ENCODE measurements at regions not wholly inside any gene's neighbourhood (a gene's known extent, or its start where the extent isn't known, plus 50 kb on each side); places are given as distances from the start of the nearest gene placed in this dataset.
"Not testable (repeated sequence)": the region's sequence is repeated elsewhere in the genome, so short reads cannot be mapped to it uniquely, and the experiment has no call there.

- DNase-seq, result no peak
These were observed 238.3 kb upstream of the C1orf87 start for GRCh38 chr1:60311838-60312237.

GRCh38 chr1:60299581-60299980 is 226.0 kb upstream of the C1orf87 start:
- no peak for DNase-seq

- no peak for DNase-seq
These were observed 224.7 kb upstream of the C1orf87 start for GRCh38 chr1:60298290-60298689.

GRCh38 chr1:60296794-60297193 is 223.2 kb upstream of the C1orf87 start:
- DNase-seq, result no peak

GRCh38 chr1:60292140-60292539 is 218.6 kb upstream of the C1orf87 start:
- DNase-seq, result no peak

GRCh38 chr1:60290393-60290792 is 216.8 kb upstream of the C1orf87 start:
- DNase-seq, result no peak

- no peak for DNase-seq
These were observed 214.0 kb upstream of the C1orf87 start for GRCh38 chr1:60287536-60287935.

GRCh38 chr1:60283690-60284089 is 210.1 kb upstream of the C1orf87 start:
- no peak for DNase-seq

- DNase-seq, result no peak
These were observed 207.9 kb upstream of the C1orf87 start for GRCh38 chr1:60281360-60281932.

- no peak for DNase-seq
These were observed 207.2 kb upstream of the C1orf87 start for GRCh38 chr1:60280819-60281218.

- no peak for DNase-seq
These were observed 206.7 kb upstream of the C1orf87 start for GRCh38 chr1:60280256-60280655.

- no peak for DNase-seq
These were observed 206.2 kb upstream of the C1orf87 start for GRCh38 chr1:60279798-60280197.

GRCh38 chr1:60277269-60277668 is 203.7 kb upstream of the C1orf87 start:
- no peak for DNase-seq

- DNase-seq, result no peak
These were observed 201.1 kb upstream of the C1orf87 start for GRCh38 chr1:60274422-60275290.

- no peak for DNase-seq
These were observed 199.6 kb upstream of the C1orf87 start for GRCh38 chr1:60273185-60273584.

- DNase-seq, result no peak
These were observed 197.5 kb upstream of the C1orf87 start for GRCh38 chr1:60271041-60271440.

GRCh38 chr1:60268451-60268850 is 194.9 kb upstream of the C1orf87 start:
- no peak for DNase-seq

GRCh38 chr1:60265560-60266535 is 192.3 kb upstream of the C1orf87 start:
- DNase-seq, result no peak

GRCh38 chr1:60262701-60263100 is 189.1 kb upstream of the C1orf87 start:
- no peak for DNase-seq

GRCh38 chr1:60257531-60257930 is 184.0 kb upstream of the C1orf87 start:
- DNase-seq, result no peak

- no peak for DNase-seq
These were observed 182.0 kb upstream of the C1orf87 start for GRCh38 chr1:60255565-60255964.

- no peak for DNase-seq
These were observed 177.9 kb upstream of the C1orf87 start for GRCh38 chr1:60251426-60251825.

GRCh38 chr1:60247467-60247866 is 173.9 kb upstream of the C1orf87 start:
- not testable (repeated sequence) for DNase-seq

All from effector CD8-positive, alpha-beta T cell (primary cell).